ENCODE measurements at regions not wholly inside any gene's neighbourhood (a gene's known extent, or its start where the extent isn't known, plus 50 kb on each side); places are given as distances from the start of the nearest gene placed in this dataset.
A peak's percentile ranks its signal among the peaks of the same experiment; 100 is the strongest.

- no peaks in the 10 kb centered on the region for H3K36me3 ChIP-seq (replicated peaks in 1 of 2)
- H3K4me3 ChIP-seq, result no peak overlapping the region
- no peaks in the 10 kb centered on the region for H3K27me3 ChIP-seq
- no peaks in the 10 kb centered on the region for H3K4me1 ChIP-seq (replicated peaks in 1 of 2)
- DNase-seq, result no peak
- no peaks in the 10 kb centered on the region for H3K9me3 ChIP-seq (replicated peaks in 1 of 3)
- TF ChIP-seq CTCF (IDR thresholded peaks at IDR 0.05), result no peak
- TF ChIP-seq POLR2A (IDR thresholded peaks at IDR 0.05), result no peak
- 68 to 85% (median 78%) methylated on average over 3 of the region's 3 CpGs for WGBS, 4 donors
- intact Hi-C loops (cut with DNase I), result no loop called here
- H3K27ac ChIP-seq, result no peak overlapping the region
These were observed 282.5 kb upstream of the TMPO start for GRCh38 chr12:98232753-98233390.

GRCh38 chr12:98235301-98235700 lies 280.1 kb upstream of the TMPO start:
- Histone ChIP-seq H3K27ac (no peak overlapping the region), H3K4me1 (replicated peaks in 1 of 2) (no peaks in the 10 kb centered on the region), H3K36me3 (replicated peaks in 1 of 2) (no peaks in the 10 kb centered on the region), H3K27me3 (no peaks in the 10 kb centered on the region), H3K4me3 (no peak overlapping the region), H3K9me3 (replicated peaks in 1 of 3) (no peaks in the 10 kb centered on the region)
- TF ChIP-seq POLR2A (IDR thresholded peaks at IDR 0.05) (no peak), CTCF (IDR thresholded peaks at IDR 0.05) (no peak)
- 87 to 94% (median 89%) methylated on average over 2 of the region's 2 CpGs for WGBS, 4 donors
- intact Hi-C loops (cut with DNase I), result no loop called here
- no peak for DNase-seq

- no peak overlapping the region for H3K4me3 ChIP-seq
- no peaks in the 10 kb centered on the region for H3K4me1 ChIP-seq (replicated peaks in 1 of 2)
- H3K27ac ChIP-seq, result no peak overlapping the region
- no peaks in the 10 kb centered on the region for H3K27me3 ChIP-seq
- WGBS, 4 donors, result 48 to 56% (median 52%) methylated on average over 4 of the region's 4 CpGs
- peak; percentile 28 to 56 (median 41) for DNase-seq
- TF ChIP-seq POLR2A (IDR thresholded peaks at IDR 0.05) (no peak), CTCF (IDR thresholded peaks at IDR 0.05) (no peak)
- no peaks in the 10 kb centered on the region for H3K9me3 ChIP-seq (replicated peaks in 1 of 3)
- no peaks in the 10 kb centered on the region for H3K36me3 ChIP-seq (replicated peaks in 1 of 2)
- intact Hi-C loops (cut with DNase I), result no loop called here
These were observed 276.8 kb upstream of the TMPO start for GRCh38 chr12:98238515-98239130.

GRCh38 chr12:98243190-98243589 lies 272.2 kb upstream of the TMPO start:
- WGBS, 4 donors, result 85 to 94% (median 90%) methylated on average over 1 of the region's 1 CpG
- H3K36me3 ChIP-seq (replicated peaks in 1 of 2), result no peaks in the 10 kb centered on the region
- no peak for DNase-seq
- H3K4me3 ChIP-seq, result no peak overlapping the region
- peaks cover 0 to 7% of the 10 kb centered on the region in 2 donors for H3K4me1 ChIP-seq (replicated peaks in 1 of 2)
- no peaks in the 10 kb centered on the region for H3K27me3 ChIP-seq
- no peaks in the 10 kb centered on the region for H3K9me3 ChIP-seq (replicated peaks in 1 of 3)
- TF ChIP-seq POLR2A (IDR thresholded peaks at IDR 0.05), result no peak
- no peak for TF ChIP-seq CTCF (IDR thresholded peaks at IDR 0.05)
- intact Hi-C loops (cut with DNase I), result no loop called here
- no peak overlapping the region for H3K27ac ChIP-seq

All from adrenal gland (tissue), 9 donors.